MM.1S (cell line): ENCODE measurements at regions not wholly inside any gene's neighbourhood (a gene's known extent, or its start where the extent isn't known, plus 50 kb on each side); places are given as distances from the start of the nearest gene placed in this dataset.

Source experiments
- EZH2 ChIP-seq: fragments of 300-600 bp; sonication (generic); optimal IDR thresholded peaks from 2 replicates; pipeline ENCODE3; 2017; ENCODE audit warnings: low read depth, mild to moderate bottlenecking, antibody characterized with exemption, low read length, mixed read lengths
- EZH2phosphoT487 ChIP-seq: fragments of 300-600 bp; sonication (generic); IDR thresholded peaks from 2 replicates; pipeline ENCODE4 v1.6.1; 2018; ENCODE audit warnings: antibody characterized with exemption, low read length
- TF ChIP-seq, protein P1 (sequence below): fragments of 300-600 bp; sonication (generic); IDR thresholded peaks from 2 replicates; pipeline ENCODE4 v1.5.1; 2016; ENCODE audit warnings: antibody characterized with exemption, low read length, mixed read lengths

DNA sequence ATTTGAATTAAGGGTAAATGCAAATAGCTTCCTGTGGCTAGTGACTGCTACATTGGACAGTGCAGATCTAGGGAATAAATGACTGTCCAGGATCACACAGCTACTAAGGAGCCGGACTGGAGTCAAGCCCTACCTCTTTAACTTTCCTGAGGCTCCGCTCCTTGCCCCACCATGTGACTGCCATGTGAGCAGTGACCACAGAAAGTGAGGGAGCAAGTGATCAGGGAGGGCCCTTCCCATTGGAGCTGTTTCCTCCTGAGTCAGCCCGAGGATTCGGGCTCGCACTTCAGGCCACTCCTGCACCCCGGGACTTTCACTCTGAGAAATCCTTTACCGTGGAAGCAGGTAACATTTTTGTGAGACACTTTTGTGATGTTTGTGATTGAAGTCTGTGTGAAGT, 198.0 kb downstream of the ANKRD30B start:
- TF ChIP-seq, protein P1, sequence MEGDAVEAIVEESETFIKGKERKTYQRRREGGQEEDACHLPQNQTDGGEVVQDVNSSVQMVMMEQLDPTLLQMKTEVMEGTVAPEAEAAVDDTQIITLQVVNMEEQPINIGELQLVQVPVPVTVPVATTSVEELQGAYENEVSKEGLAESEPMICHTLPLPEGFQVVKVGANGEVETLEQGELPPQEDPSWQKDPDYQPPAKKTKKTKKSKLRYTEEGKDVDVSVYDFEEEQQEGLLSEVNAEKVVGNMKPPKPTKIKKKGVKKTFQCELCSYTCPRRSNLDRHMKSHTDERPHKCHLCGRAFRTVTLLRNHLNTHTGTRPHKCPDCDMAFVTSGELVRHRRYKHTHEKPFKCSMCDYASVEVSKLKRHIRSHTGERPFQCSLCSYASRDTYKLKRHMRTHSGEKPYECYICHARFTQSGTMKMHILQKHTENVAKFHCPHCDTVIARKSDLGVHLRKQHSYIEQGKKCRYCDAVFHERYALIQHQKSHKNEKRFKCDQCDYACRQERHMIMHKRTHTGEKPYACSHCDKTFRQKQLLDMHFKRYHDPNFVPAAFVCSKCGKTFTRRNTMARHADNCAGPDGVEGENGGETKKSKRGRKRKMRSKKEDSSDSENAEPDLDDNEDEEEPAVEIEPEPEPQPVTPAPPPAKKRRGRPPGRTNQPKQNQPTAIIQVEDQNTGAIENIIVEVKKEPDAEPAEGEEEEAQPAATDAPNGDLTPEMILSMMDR, result no peak
- TF ChIP-seq EZH2phosphoT487 (no peak), EZH2 (no peak)
